GM18499 (cell line): ENCODE measurements at regions not wholly inside any gene's neighbourhood (a gene's known extent, or its start where the extent isn't known, plus 50 kb on each side); places are given as distances from the start of the nearest gene placed in this dataset.

Source experiments
- ATAC-seq: cut with Tn5 transposase; IDR thresholded peaks from one replicate; pipeline ENCODE4 v1.9.1; 2021; ENCODE audit warnings: moderate number of reproducible peaks; ENCODE audit not compliant: insufficient read depth, unreplicated experiment

- ATAC-seq, result no peak
These were observed 968.1 kb downstream of the CDH11 start for GRCh38 chr16:64153718-64154117.

- no peak for ATAC-seq
These were observed 969.7 kb downstream of the CDH11 start for GRCh38 chr16:64151990-64152767.

- no peak for ATAC-seq
These were observed 971.7 kb downstream of the CDH11 start for GRCh38 chr16:64150193-64150592.

GRCh38 chr16:64149756-64150155, 972.1 kb downstream of the CDH11 start:
- ATAC-seq, result no peak

GRCh38 chr16:64148356-64148755, 973.5 kb downstream of the CDH11 start:
- no peak for ATAC-seq

GRCh38 chr16:64147941-64148340, 973.9 kb downstream of the CDH11 start:
- ATAC-seq, result no peak

- no peak for ATAC-seq
These were observed 977.2 kb downstream of the CDH11 start for GRCh38 chr16:64144617-64145016.

GRCh38 chr16:64138621-64139020, 983.2 kb downstream of the CDH11 start:
- no peak for ATAC-seq

GRCh38 chr16:64138006-64138405, 983.9 kb downstream of the CDH11 start:
- ATAC-seq, result no peak

GRCh38 chr16:64136743-64137142, 985.1 kb downstream of the CDH11 start:
- no peak for ATAC-seq

GRCh38 chr16:64136314-64136713, 985.5 kb downstream of the CDH11 start:
- no peak for ATAC-seq

- no peak for ATAC-seq
These were observed 988.5 kb downstream of the CDH11 start for GRCh38 chr16:64133366-64133765.

- ATAC-seq, result no peak
These were observed 989.0 kb downstream of the CDH11 start for GRCh38 chr16:64132759-64133361.

GRCh38 chr16:64132190-64132589, 989.7 kb downstream of the CDH11 start:
- no peak for ATAC-seq

GRCh38 chr16:64131423-64131822, 990.4 kb downstream of the CDH11 start:
- ATAC-seq, result no peak

- no peak for ATAC-seq
These were observed 991.7 kb downstream of the CDH11 start for GRCh38 chr16:64130140-64130539.

- ATAC-seq, result no peak
These were observed 999.7 kb downstream of the CDH11 start for GRCh38 chr16:64122177-64122576.

- no peak for ATAC-seq
These were observed 1000.4 kb downstream of the CDH11 start for GRCh38 chr16:64121473-64121872.

GRCh38 chr16:64116151-64116550, 1005.7 kb downstream of the CDH11 start:
- ATAC-seq, result no peak

- ATAC-seq, result no peak
These were observed 1012.6 kb downstream of the CDH11 start for GRCh38 chr16:64109241-64109640.

GRCh38 chr16:64102654-64103053, 1019.2 kb downstream of the CDH11 start:
- no peak for ATAC-seq

- no peak for ATAC-seq
These were observed 1023.4 kb downstream of the CDH11 start for GRCh38 chr16:64098451-64098850.
